IPS DF 19.7 (cell line): ENCODE measurements at regions not wholly inside any gene's neighbourhood (a gene's known extent, or its start where the extent isn't known, plus 50 kb on each side); places are given as distances from the start of the nearest gene placed in this dataset.
"Not testable (repeated sequence)": the region's sequence is repeated elsewhere in the genome, so short reads cannot be mapped to it uniquely, and the experiment has no call there.

ENCODE experiments used
- DNase-seq: peaks from one replicate; pipeline ENCODE4 v3.0.0-alpha.2; 2013; ENCODE audit warnings: low read depth, low spot score

DNA sequence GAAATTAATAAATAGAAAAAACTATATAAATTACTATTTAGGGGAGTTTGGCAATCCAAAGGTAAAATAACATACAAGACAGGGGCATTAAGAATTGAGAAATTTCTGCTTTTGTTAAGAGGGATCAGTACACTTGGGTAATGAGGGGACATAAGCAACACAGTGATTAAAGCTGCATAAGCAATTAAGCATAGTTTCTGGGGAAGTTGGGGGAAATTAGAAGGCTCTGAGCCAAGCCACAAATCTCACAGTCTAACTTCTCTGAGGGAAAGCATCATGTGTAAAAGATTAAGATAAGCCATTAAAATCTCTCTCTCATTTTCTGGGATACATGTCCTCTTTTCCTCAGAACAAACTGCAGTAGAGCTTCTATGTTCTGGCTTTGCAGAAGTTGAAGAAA is 533.9 kb upstream of the LRFN5 start:
- DNase-seq, result no peak

DNA sequence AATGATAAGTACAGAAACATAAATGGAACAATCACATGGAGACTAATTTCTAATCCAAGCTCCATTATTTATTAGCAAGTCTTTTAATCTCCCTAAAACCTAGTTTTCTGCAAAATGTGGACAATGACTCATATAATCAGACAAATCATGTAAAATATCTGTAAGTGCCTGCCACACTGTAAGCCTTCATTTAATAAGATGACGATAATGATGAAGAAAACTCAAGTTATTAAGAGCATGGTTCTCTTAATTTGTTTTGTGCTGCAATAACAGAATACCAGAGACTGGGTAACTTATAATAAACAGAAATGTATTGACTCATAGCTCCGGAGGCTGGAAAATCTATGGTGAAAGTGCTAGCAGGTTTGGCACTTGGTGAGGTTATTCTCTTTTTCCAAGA is 535.3 kb upstream of the LRFN5 start:
- DNase-seq, result no peak

DNA sequence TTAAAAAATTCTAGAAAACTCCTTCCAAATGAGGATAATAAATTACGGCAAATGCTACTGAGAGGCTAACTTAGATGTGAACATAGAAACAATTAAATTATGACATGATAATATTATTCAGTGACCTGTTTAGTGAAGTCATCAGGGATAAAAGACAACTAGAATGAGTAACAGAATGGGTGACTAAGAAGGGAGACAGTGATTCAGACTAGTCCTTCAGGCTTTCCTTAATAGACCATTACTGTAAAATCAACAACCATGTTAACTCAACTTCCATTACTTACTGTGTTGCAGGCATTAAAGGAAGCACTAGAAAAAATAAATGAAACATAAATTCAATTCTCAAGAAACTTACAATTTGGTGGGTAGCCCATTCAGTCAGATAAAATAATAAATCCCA is 543.9 kb upstream of the LRFN5 start:
- DNase-seq, result no peak

DNA sequence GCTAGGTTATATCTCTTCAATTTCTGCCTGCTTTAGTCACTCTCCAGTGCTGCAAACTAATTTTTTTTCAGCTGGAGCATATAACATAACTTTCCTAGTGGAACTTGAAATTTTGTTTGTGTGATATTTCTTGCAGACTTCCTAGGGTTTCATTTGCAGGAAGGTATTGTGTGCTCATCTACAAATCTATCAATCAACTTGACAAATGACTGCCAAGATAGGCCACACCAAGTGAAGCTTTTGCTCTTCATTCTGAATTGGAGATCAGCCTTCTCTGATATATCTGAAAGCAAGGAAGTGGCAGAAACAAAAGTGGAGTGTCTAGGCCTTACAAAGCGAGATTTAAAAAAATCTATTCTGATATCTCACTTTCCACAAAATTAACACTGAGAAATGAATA is 551.1 kb upstream of the LRFN5 start:
- DNase-seq, result no peak

DNA sequence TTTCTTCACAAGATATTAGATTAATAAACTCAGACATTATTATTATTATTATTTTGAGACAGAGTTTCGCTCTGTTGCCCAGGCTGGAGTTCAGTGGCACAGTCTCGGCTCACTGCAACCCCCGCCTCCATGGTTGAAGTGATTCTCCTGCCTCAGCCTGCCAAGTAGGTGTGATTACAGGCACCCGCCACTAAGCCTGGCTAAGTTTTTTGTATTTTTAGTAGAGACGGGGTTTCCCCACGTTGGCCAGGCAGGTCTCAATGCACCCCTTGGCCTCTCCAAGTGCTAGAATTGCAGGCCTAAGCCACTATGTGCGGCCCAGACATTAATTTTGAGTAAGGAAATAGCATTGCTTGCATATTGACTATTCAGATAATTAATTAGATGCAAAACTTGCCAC is 554.9 kb upstream of the LRFN5 start:
- no peak for DNase-seq

DNA sequence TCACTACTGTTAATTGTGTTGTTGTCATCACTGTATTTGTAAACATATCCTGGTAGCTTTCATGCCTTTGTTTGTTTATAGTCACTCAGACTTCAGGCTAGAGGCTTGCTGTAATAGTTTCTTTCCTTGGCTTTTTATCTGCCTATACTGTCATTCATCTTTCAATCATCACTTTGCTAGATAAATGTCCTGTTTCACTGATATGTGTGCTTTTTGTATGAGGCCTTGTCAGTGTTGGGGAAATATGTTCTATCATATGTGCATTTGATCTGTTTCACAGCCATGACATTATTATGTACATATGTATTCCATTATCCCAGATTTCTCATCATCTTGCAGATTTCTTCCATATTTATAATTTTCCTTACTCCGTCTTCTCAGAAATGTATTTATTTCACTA is 558.9 kb upstream of the LRFN5 start:
- no peak for DNase-seq

DNA sequence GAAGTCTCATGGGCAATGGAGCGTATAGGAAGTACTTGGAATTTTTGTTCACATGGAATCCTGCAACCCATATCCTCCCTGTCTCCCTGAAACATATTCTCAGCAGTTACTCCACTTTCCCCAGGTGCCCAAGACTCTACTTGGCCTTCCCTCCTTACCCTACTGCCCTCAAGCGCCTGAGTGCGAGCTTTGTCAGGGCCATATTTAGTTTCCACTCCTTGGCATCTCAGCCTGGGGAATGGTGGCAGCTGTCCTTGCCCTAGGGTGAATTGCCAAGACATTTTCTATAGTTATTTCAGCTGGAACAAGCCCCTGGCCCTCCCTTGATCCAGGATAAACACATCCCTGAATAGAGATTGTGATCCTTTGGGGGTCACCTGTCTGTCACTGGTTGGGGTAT is 569.3 kb upstream of the LRFN5 start:
- no peak for DNase-seq

DNA sequence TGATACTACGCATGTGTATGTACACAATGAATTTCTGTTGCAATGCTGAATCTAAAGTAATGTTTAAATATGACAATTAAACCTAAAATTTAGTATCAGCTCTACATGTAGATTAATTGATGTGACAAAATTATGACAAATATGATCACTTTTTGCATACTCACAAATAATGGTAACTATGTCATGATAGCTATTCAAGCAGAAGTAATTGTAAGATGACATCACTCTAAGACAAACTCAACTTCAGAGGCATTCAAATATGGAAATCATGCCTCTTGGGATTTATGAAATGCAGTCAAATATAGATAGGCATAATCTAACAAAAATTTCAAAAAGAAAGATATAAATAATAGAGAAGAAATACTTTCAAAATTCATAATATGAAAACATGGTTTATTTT is 571.7 kb upstream of the LRFN5 start:
- DNase-seq, result no peak

DNA sequence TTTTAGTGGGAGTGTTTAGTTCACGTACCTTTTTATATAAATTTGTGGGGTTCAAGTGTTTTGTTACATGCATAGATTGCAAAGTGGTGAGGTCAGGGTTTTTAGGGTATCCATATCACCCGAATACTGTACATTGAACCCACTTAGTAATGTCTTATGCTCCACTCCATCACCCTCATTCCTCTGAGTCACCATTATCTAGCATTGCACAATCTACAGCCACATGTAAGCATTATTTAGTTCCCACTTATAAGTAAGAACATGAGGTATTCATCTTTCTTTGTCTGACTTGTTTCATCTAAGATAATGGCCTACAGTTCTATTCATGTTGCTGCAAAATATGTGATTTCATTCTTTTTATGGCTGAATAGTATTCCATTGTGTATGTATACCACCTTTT is 583.7 kb upstream of the LRFN5 start:
- DNase-seq, result no peak

DNA sequence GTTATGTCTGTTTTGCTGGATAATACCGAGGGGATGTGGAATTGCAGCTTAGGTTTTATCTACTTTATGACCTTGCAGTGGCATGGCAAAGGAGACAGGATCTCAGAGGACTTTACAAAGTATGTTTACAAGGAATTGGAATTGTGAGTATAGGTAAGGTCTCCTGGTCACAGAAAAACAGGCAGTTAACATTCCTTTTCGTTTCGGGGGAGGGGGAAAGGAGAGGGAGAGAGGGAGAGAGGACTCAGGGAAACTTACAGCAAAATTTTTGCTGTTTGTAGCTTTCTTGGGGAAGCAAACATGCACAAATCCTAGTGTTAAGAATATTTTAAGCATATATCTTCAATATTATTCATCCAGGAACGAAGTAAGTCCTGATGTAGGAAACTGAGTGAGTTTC is 590.5 kb upstream of the LRFN5 start:
- DNase-seq, result no peak

DNA sequence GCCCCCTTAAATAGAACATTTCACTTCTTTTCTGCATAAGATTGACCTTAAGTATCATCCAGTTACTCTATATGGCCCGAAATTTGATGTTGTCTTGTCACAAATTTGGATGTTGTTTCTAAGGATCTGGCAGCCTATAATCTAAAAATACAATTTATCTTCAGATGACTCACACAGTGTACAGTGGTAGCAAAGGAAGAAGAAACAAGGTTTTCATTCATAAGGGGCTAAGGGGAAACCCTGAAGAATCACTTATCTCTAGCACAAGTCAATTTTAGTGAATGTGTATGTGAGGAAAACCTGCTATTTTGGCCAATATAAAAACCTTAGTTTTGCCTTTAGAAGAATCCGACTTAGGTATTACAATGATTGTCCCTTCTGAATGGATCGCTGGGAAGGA is 606.3 kb upstream of the LRFN5 start:
- DNase-seq, result no peak

DNA sequence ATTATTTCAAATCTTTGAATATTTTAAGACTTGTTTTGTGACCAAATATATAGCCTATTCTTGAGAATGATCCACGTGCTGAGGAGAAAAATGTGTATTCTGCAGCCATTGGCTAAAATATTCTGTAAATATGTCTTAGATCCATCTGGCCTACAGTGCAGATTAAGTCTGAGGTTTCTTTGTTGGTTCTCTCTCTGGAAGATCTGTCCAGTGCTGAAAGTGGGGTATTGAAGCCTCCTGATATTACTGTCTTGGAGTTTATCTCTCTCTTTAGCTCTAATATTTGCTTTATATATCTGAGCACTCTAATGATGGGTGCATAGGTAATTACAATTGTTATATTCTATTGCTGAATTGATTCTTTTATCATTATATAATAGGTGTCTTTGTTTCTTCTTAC is 617.4 kb upstream of the LRFN5 start:
- no peak for DNase-seq

DNA sequence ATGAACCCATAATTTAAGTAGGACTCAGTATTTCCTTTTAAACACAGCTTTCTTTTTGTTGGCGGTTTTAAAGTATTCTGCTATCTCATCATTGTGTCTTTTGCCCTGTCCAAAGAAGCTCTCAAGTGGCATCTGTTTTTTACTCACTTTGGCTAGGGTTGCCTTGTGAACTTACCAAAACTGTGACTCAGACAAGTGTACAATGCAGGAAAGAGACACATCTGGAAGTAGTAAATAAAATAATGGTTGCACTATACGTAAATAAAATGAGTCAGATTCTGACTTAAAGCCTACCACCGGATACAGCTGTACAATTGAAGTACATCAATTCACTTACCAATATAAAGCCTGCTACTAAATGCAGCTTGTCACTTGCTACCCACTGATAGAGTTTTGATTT is 619.2 kb upstream of the LRFN5 start:
- no peak for DNase-seq

DNA sequence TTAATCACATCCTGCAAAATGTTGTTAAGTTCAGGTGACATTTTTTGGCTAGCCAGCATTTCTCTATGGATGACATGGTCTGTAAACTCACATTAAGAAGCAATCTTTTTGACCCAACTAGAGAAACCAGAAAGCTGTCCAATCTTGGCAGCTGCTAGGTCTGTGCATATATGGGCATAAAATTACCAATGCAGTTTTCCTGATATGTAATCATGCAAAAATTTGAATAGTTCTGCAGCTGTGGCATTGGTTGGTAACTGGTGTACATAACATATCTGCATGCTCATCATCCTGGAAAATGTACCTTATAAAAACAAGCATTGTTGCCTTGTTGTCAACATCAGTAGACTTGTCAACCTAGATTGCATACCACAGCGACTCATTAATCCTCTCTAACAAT is 620.0 kb upstream of the LRFN5 start:
- no peak for DNase-seq

DNA sequence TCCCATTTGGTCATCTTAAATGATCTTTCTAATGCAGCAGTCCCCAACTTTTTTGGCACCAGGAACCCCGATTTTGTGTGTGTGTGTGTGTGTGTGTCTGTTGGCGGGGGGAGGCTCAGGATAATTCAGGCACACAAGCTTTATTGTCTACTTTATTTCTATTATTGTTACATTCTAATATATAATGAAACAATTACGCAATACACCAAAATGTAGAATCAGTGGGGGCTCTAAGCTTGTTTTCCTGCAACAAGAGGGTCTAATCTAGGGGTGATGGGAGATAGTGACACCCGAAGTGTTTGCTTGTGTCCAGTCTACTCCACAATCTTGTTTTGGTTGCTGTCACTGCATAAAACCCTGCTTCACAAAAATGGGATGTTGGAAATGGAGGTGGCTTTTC is 621.1 kb upstream of the LRFN5 start:
- DNase-seq, result no peak

DNA sequence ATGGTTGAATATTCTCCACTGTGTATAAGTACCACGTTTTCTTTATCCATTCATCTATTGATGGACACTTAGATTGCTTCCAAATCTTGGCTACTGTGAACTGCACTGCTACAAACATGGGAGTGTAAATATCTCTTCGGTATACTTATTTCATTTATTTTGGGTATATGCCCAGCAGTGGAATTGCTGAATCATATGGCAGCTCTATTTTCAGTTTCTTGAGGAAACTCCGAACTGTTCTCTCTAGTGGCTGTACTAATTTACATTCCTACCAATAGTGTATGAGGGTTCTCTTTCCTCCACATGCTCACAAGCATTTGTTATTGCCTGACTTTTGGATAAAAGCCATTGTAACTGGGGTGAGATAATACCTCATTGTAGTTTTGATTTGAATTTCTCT is 623.1 kb upstream of the LRFN5 start:
- DNase-seq, result no peak

DNA sequence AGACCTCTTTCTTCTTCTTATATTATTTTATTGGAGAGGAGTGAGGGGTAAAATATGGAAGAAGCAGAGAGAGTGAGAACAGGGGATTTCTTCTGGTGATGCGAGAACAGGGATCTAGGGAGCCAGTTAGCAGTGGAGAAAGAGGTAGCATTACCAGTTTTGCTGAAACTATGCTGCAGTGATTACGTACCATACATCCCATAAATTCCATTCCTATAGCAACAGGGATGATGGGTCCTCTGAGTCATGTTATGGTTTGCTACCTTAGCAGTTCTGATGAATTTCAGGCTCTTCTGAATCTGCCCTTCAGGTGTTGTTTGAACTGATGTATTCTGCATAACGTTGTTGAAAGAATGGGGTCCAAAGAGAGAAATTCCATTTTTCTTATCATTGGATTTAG is 625.4 kb upstream of the LRFN5 start:
- DNase-seq, result no peak

DNA sequence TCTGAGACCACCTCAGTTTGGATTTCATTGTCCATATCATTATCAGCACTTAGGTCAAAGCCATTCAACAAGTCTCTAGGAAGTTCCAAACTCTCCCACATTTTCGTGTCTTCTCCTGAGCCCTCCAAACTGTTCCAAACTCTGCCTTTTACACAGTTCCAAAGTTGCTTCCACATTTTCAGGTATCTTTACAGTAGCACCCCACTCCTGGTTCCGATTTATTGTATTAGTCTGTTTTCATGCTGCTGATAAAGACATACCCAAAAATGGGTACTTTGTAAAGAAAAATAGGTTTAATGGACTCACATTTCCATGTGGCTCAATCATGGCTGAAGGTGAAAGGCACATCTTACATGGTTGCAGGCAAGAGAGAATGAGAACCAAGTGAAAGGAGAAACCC is 646.4 kb upstream of the LRFN5 start:
- not testable (repeated sequence) for DNase-seq

DNA sequence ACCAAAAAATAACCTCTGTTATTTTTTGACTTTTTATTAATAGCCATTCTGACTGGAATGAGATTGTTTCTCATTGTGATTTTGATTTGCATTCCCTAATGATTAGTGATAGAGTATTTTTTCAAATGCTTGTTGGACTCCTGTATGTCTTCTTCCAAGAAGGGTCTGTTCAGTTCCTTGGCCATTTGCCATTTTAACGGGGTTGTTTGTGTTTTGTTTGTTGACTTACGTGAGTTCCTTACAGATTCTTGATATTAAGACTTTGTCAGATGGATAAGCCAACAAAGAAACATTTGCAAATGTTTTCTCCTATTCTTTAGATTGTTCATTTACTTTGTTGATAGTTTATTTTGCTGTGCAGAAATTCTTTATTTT is 651.6 kb upstream of the LRFN5 start:
- no peak for DNase-seq

DNA sequence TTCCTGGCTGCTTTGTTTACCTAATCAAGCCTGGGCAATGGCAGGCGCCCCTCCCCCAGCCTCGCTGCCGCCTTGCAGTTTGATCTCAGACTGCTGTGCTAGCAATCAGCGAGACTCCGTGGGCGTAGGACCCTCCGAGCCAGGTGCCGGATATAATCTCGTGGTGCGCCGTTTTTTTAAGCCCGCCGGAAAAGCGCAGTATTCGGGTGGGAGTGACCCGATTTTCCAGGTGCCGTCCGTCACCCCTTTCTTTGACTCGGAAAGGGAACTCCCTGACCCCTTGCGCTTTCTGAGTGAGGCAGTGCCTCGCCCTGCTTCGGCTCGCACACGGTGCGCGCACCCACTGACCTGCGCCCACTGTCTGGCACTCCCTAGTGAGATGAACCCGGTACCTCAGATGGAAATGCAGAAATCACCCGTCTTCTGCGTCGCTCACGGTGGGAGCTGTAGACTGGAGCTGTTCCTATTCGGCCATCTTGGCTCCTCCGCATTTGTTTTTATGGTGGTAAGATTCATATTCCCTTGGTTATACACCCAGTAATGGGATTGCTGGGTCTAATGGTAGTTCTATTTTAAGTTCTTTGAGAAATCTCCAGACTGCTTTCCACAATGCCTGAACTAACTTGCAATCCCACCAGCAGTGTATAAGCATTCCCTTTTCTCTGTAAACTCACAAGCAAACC is 652.1 kb upstream of the LRFN5 start:
- not testable (repeated sequence) for DNase-seq

DNA sequence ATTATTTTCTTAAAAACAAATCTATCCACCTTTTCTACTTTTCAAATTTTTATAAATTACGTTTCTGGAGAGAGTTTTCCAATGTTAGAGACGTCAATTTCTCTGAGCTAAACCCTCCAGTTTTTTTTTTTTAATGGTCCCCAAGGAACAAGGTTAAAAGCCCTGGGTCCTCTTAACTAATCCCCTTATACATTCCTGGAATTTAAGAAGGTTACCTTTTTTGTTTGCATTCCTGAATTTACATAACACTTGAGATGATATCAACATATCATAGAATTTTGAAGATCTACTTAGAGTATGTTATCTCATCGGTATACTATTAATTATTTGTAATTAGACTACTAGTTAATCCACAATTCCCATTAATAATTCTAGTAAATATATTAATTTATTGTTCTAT is 662.2 kb upstream of the LRFN5 start:
- no peak for DNase-seq

DNA sequence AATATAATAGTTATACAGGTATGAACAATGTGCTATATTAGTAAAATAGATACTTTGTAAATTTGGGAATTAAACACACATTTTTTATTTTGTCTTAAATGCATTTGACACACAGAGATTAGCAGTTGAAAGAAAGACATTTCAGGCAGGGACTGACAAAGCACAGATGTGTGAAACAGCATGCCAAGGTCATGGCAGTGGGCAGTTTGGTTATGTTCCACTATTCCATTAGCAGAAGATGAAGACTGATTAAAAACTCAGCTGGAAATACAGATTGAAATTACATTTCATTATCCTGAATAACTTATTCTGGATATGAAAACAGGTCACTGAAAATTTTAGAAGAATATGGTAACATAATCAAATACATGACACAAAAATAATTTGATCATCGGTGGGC is 669.8 kb upstream of the LRFN5 start:
- no peak for DNase-seq

DNA sequence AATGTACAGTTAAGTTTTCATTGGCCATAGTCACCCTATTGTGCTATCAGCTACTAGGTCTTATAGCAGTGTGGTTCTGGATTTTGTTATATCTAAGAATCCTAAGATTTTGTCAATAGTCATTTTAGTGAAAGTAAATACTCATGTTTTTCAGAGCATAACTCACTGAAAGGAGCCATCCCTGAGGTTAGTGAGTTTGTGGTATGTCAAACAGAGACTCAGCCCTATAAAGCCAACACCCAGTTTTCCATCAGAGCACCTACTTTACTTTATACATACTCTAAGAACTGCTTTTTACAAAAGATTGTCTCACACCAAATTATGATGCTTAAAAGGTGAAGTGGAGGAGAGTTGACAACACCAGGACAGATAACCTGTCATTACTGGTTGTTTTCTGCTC is 686.3 kb upstream of the LRFN5 start:
- DNase-seq, result no peak

DNA sequence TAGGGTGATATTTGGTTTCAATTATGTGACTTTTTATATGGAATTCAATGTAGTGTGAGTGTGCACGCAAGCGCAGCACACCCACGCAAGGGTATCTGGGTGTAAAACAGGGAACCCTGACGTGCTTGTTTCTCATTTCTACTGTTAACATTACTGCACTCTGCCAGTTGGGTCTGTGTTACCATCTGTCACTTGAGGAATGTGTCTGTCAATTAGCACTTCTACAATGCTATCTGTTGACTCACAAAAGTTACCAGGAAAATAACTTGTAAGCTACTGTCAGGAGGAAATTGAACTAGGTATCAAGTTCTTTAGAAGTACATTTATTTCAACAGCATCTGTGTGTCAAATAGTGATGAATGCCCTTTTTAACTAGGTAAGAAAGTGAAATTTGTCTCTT is 695.5 kb upstream of the LRFN5 start:
- DNase-seq, result no peak

DNA sequence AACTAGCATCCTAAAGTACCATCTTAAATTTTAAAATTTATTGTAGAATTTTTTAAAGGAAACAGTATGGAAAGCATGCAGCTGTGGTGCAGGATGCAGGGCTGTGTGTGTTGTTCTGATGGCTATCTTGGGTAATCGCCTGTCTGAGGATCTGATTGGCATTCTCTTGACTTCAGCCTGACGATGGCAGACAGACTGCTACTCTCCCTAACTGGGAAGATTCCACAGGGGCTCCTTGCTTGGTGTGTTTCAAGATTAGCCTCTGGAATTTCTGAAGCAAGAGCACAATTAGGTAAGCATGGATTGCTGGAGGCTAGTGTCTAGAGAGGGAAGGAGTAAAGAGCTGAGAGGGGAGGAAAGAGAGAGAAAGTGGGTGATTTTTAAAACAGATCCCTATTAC is 696.8 kb upstream of the LRFN5 start:
- DNase-seq, result no peak
